ENCODE measurements at regions not wholly inside any gene's neighbourhood (a gene's known extent, or its start where the extent isn't known, plus 50 kb on each side); places are given as distances from the start of the nearest gene placed in this dataset.

DNA sequence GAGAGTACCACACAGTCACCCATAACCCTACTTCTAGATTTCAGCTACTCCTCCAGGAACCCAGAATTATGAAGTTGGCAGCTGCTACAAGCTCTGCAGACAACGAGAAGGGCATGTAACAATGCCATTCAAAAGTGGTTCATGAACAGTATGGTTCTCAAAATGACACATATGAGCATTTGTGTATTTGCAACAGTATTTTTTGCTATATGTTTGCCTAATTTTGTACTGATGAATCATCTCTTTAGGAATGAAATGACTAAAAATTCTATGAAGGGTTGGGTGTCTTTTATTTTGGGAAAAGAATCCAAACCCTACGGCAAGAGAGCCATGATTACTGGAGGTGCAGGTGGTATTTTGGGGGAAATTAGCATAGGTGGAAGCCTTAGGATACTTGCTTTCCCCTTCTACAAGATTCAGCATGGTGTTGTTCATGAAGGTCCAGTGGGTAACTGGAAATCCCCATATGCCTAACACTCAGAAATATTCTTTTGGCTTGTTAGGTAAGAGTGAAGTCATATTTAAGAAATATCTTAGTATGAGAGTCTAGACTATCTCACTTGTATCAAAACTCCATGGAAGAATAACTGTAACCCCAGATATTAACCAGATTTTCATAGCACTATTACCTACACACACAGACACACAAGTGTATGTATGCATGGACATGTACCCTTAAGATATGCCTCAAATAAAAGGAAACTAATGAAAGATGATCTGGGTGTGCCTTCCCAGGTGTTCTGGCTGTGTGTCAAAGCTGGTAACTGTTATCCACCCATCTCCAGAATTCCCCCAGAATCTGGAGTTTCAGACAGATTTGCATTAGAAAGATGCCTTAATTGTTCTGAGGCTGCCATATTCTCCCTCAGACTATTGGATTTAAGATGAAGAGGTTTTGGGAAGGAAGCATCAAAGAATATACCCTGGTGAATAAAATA lies 688.2 kb upstream of the SOX9 start:
- Histone ChIP-seq H3K36me3 (no peaks in the 10 kb centered on the region), H3K27me3 (no peaks in the 10 kb centered on the region), H3K4me1 (no peaks in the 10 kb centered on the region), H3K4me3 (no peak overlapping the region), H3K9me3 (peaks cover 0 to 6% (median 0%) of the 10 kb centered on the region in 4 donors), H3K27ac (replicated peaks in 1 of 4) (no peak overlapping the region)
- no peak for DNase-seq (ENCODE audit: extremely low spot score)
- intact Hi-C loops (cut with DNase I) = no loop called here
- TF ChIP-seq POLR2A (IDR thresholded peaks at IDR 0.05; ENCODE audit: low read depth) (no peak), POLR2AphosphoS5 (IDR thresholded peaks at IDR 0.05) (no peak)
- 88% methylated on average over 2 of the region's 2 CpGs for WGBS

DNA sequence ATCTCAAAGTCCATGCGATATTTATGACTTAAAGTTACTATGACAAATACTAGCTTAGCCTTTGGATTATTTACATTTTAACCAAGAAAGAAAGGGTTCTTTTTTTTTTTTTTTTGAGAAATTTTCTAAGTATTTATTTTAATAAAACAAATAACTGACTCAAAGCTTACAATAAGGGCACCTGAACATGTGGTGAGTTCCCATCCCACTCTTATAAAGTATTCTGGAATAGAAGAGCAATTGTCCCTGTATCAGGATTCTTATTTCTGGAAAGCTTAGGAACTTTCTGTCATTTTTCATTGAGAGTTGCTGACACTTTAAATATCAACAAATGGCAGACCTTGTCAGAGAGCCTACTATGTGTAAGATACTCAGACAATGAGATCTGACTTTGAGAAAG lies 686.1 kb upstream of the SOX9 start:
- no peaks in the 10 kb centered on the region for H3K4me1 ChIP-seq
- intact Hi-C loops (cut with DNase I) = no loop called here
- H3K9me3 ChIP-seq = no peaks in the 10 kb centered on the region
- no peak for DNase-seq (ENCODE audit: extremely low spot score)
- H3K27ac ChIP-seq (replicated peaks in 1 of 4) = no peak overlapping the region
- 87% methylated on average over 1 of the region's 1 CpG for WGBS
- no peaks in the 10 kb centered on the region for H3K27me3 ChIP-seq
- H3K36me3 ChIP-seq = no peaks in the 10 kb centered on the region
- TF ChIP-seq POLR2A (IDR thresholded peaks at IDR 0.05; ENCODE audit: low read depth) (no peak), POLR2AphosphoS5 (IDR thresholded peaks at IDR 0.05) (no peak), EP300 (IDR thresholded peaks at IDR 0.05) (no peak)
- TF ChIP-seq, protein P1, sequence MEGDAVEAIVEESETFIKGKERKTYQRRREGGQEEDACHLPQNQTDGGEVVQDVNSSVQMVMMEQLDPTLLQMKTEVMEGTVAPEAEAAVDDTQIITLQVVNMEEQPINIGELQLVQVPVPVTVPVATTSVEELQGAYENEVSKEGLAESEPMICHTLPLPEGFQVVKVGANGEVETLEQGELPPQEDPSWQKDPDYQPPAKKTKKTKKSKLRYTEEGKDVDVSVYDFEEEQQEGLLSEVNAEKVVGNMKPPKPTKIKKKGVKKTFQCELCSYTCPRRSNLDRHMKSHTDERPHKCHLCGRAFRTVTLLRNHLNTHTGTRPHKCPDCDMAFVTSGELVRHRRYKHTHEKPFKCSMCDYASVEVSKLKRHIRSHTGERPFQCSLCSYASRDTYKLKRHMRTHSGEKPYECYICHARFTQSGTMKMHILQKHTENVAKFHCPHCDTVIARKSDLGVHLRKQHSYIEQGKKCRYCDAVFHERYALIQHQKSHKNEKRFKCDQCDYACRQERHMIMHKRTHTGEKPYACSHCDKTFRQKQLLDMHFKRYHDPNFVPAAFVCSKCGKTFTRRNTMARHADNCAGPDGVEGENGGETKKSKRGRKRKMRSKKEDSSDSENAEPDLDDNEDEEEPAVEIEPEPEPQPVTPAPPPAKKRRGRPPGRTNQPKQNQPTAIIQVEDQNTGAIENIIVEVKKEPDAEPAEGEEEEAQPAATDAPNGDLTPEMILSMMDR (IDR thresholded peaks at IDR 0.05) = no peak
- no peak overlapping the region for H3K4me3 ChIP-seq

DNA sequence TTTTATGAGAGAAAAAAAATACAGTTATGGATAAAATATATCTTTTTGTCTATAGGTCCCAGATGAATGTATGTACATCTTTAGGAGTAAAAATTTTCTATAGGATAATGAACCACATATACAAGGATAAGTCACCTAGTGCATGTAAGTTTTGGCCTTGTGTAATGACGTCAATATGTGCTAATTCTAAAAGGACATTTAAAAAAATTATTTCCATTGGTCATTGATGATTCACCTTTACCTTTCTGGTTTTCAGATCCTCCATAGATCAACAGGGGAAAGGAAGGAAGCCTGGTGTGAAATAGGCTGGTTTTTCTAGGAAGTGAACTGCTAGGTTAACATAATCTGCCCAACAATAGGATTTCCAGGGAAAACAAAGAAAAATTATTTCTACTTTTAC lies 684.3 kb upstream of the SOX9 start:
- Histone ChIP-seq H3K27ac (replicated peaks in 1 of 4) (no peak overlapping the region), H3K4me3 (no peak overlapping the region), H3K36me3 (no peaks in the 10 kb centered on the region), H3K4me1 (no peaks in the 10 kb centered on the region), H3K27me3 (no peaks in the 10 kb centered on the region), H3K9me3 (no peaks in the 10 kb centered on the region)
- intact Hi-C loops (cut with DNase I) = no loop called here
- WGBS = 76% methylated on average over 1 of the region's 1 CpG
- TF ChIP-seq POLR2A (IDR thresholded peaks at IDR 0.05; ENCODE audit: low read depth) (no peak), POLR2AphosphoS5 (IDR thresholded peaks at IDR 0.05) (no peak), EP300 (IDR thresholded peaks at IDR 0.05) (no peak)
- TF ChIP-seq, protein P1 (IDR thresholded peaks at IDR 0.05) = no peak
- no peak for DNase-seq (ENCODE audit: extremely low spot score)

DNA sequence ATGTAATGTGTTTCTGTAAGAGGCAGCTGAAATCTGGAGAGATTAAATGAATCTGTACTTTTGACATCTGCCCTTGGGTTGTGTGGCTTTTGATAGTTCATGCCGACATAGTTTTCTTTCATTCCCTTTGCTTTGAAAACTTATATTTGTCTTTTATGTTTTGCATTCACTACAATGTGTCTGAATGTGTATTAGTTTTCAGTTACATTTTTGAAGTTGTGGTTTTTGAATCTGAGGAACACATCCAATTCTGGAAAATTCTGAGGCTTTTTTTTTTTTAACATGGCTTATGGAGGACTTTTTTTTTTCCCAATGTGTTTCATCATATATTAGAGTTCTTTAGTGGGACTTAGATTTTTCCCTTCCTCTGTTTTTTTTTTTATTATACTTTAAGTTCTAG lies 683.7 kb upstream of the SOX9 start:
- Histone ChIP-seq H3K36me3 (no peaks in the 10 kb centered on the region), H3K27ac (replicated peaks in 1 of 4) (no peak overlapping the region), H3K27me3 (no peaks in the 10 kb centered on the region), H3K9me3 (no peaks in the 10 kb centered on the region), H3K4me1 (no peaks in the 10 kb centered on the region), H3K4me3 (no peak overlapping the region)
- DNase-seq (ENCODE audit: extremely low spot score) = no peak
- intact Hi-C loops (cut with DNase I) = no loop called here
- 74% methylated on average over 1 of the region's 1 CpG for WGBS
- TF ChIP-seq, protein P1 (IDR thresholded peaks at IDR 0.05) = no peak
- TF ChIP-seq EP300 (IDR thresholded peaks at IDR 0.05) = no peak
- TF ChIP-seq POLR2A (IDR thresholded peaks at IDR 0.05; ENCODE audit: low read depth) = no peak
- no peak for TF ChIP-seq POLR2AphosphoS5 (IDR thresholded peaks at IDR 0.05)

DNA sequence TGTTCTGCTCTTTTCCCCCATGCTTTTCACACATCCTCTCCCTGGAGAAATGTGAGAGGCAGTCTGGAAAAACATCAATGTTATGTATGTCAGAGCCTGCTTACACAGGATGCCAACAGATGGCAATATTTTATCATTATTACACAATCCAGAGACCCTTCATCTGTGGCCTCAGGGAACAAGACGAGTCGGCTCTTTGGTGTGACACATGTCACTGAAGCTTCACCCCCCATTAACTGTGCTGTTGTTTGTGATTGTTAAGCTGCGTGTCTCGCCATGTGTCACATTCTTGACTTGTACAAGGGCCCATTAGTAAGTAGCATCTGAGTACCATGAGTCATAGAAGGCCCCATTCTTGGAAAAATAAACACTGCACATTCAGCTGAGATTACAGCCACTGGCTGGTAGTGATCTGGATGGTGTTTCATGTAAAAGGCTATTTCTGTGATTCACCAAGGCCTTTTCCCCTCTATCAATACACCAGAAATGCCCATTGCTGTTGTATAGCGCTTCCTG lies 682.1 kb upstream of the SOX9 start:
- intact Hi-C loops (cut with DNase I) = no loop called here
- H3K36me3 ChIP-seq = no peaks in the 10 kb centered on the region
- TF ChIP-seq POLR2A (IDR thresholded peaks at IDR 0.05; ENCODE audit: low read depth) (no peak), POLR2AphosphoS5 (IDR thresholded peaks at IDR 0.05) (no peak), EP300 (IDR thresholded peaks at IDR 0.05) (no peak)
- TF ChIP-seq, protein P1 (IDR thresholded peaks at IDR 0.05) = no peak
- H3K27ac ChIP-seq (replicated peaks in 1 of 4) = no peak overlapping the region
- H3K27me3 ChIP-seq = no peaks in the 10 kb centered on the region
- no peak overlapping the region for H3K4me3 ChIP-seq
- no peak for DNase-seq (ENCODE audit: extremely low spot score)
- H3K4me1 ChIP-seq = no peaks in the 10 kb centered on the region
- WGBS = 45% methylated on average over 5 of the region's 5 CpGs
- H3K9me3 ChIP-seq = no peaks in the 10 kb centered on the region
